Stimulated activated CD8-positive, alpha-beta memory T cell treated with anti-CD3 and anti-CD28 coated beads, Interleukin-12 subunit alpha, Interleukin-12 subunit beta, amount 100 ng/mL, for 1 hour (primary cell): ENCODE measurements at regions not wholly inside any gene's neighbourhood (a gene's known extent, or its start where the extent isn't known, plus 50 kb on each side); places are given as distances from the start of the nearest gene placed in this dataset.

Experiments
- DNase-seq: peaks from one replicate; pipeline ENCODE4 v3.0.0-alpha.2; 2020; ENCODE audit warnings: low read depth

DNA sequence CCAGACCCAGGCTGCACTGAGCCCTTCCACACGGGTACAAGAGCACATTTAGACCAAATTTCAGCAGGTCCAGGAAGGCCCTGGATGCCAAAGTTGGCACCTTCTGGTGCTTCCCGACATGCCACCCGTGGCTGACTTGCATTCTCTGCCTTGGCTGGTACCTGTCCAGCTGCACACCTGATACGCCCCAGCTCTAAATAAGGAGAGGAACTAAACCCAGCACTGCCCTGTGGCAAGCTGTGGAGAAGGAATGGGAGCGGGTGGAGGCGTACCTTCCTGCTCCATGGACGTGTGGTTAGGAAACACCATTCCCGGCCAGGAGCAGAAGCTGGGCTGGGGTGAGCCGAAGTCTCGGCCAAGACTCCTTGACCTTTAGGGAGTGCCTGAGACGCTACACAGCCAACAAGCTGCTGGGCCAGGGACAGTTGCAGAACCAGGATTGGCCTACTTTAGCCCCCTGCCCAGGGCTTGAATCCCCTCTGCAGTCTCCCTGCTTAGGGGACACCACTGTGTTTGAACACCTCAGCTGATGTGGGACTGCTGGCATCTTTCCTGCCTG, 86.5 kb upstream of the TAF1B start:
- no peak for DNase-seq

DNA sequence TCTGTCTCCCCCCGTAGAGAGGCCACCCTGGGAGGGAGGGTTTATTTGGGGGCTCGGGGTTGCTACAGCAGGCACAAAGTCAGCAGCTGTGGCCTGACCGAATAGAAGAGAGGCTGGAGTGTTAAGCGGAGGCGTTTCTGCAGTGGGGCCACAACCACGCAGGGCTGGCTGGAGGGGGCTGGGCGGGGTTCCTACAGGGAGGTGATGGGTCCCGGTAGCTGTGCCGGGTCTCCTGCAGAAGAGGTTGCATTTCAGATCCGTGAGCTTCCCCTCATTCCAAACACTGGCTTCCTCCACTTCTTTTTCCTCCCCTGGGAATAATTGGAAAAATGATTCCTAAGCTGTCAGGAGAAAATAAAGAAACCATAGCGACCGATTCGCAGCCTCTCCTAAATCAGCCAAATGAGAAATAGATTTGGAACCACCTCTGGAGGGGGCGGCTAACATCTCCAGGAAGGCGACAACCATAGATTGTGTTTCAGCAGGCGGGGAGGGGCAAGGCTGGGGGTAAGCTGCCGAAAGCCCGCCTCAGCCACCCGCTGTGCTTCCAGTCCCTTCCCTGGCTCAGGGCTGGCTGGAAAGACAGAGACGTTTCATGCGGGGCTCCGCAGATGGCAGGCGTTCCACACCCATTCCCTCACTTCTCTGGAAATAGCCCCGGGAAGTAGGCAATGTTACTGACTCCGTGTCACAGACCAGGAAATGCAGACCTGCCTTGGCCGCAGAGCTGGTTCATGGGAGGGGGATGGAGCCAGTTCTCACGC, 85.6 kb upstream of the TAF1B start:
- DNase-seq, result no peak

DNA sequence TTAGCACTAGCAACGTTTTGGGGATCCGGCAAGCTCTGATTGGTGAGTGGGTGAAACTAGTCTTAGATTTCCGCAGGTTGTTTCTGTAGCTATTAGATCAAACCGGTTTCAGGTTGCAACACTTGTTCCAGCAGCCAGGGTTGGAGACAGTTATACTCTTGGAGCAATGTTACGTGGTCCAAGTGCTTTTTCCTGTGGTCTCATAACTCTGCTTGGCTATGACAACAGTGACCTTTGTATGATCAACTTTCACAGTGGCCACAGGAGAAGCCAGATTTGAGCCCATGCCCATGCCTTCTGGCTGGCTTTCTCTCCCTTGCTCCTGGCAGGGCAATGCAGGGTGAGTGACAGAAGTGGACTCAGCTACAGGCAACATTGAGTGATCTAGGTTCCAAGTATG, 84.5 kb upstream of the TAF1B start:
- no peak for DNase-seq

DNA sequence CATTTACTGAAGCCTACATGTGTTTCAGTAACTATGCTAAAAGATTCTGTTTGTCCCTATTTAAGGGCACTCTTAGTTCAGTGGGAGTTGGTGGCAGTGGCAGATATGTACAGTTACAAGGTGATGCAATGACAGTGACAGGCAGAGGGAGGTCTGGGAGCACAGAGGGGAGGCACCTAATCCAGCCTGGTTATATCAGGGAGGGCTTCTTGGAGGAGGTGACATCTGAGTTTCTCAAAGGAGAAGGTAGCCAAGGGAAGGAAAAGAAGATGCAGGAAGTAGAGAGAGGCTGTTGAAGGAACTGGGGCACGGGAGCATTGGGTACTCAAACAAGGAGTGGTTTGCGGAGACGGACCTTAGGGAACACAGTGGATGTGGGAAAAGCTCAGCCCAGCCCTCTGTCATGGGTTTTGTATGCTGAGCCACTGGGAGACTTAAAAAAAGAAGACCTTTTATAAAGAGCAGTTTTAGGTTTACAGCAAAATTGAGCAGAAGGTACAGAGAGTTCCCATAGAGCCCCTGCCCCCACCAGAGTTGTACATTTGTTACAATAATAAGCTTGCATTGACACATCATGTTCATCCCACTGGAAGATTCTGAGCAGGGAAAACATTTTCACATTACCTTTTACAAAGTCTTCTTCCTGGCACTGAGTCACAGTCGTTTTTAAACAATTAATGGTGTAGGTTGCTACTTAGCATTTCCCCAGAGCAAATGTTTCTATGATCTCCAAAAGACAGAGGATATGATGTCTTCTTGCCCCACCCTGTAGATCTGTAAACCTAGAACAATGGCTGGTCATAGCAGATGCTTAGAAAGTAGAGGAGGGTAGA, 83.0 kb upstream of the TAF1B start:
- DNase-seq, result no peak

DNA sequence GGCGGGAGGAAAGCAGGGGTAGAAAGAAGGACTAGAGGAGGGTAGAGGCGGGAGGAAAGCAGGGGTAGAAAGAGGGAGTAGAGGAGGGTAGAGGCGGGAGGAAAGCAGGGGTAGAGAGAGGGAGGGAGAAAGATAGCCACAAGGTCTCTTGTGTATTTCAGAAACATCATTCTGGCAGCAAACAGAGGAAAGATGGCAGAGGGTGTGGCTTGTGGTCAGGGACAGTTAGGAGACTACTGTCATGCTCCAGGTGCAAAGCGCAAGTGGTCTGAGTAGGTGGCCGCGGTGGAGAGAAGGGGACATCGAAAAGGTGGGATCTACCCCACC, 82.4 kb upstream of the TAF1B start:
- DNase-seq, result no peak

DNA sequence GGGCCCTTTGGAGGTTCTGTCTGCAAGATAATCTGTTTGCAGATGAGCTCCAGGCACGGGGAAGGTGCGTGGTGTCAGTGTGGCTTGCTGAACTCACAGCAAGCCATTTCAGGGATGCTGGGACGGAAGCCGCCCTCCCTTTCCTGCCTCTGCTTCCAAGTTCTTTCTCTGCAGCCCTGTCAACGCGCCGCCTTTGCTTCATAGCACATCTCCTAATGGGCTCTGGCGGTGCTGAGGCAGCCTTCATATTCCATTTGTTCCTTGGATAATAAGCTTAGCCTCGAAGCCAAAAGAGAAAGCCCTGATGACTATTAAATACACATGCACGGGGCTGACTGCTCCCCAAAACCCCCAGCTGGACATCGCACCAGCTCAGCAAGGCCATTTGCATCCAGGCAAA, 81.7 kb upstream of the TAF1B start:
- no peak for DNase-seq

DNA sequence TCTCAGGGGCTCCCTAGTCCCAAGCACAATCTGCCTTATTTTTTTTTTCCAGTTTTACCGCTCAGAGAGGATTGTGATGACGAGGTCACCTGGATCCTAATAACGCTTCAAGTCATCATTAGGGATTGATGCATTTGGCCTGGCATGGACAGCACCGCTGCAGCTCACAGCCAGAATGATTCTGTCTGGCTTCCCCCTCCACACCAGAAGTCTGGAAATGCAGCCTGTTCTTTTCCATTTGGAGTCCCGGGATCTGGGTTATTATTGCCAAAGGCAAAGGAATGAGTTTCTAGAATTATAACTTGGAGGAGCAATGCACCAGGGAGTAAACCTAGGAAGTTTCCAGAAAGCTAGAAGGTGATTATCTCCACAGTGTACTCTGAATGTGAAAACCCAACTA, 81.1 kb upstream of the TAF1B start:
- DNase-seq, result no peak

DNA sequence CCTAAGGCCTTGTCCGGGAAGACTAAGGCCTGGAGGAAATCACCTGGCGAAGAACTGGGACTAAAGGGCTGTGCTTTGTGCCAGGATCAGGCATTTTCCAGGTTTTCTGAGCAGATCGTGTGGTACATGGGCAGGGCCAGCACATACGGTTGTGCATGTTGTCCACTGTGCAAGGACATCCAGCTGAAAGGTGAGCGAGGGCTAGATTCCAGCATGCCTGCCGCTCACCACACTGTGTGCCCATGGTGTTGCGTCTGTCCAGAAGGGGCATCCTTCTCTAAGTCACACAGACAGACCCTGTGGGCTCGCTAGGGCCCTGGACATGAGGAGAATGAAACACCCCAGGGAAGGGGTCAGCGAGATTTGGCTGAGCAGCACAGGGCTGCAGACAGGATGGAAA, 80.3 kb upstream of the TAF1B start:
- DNase-seq, result no peak

DNA sequence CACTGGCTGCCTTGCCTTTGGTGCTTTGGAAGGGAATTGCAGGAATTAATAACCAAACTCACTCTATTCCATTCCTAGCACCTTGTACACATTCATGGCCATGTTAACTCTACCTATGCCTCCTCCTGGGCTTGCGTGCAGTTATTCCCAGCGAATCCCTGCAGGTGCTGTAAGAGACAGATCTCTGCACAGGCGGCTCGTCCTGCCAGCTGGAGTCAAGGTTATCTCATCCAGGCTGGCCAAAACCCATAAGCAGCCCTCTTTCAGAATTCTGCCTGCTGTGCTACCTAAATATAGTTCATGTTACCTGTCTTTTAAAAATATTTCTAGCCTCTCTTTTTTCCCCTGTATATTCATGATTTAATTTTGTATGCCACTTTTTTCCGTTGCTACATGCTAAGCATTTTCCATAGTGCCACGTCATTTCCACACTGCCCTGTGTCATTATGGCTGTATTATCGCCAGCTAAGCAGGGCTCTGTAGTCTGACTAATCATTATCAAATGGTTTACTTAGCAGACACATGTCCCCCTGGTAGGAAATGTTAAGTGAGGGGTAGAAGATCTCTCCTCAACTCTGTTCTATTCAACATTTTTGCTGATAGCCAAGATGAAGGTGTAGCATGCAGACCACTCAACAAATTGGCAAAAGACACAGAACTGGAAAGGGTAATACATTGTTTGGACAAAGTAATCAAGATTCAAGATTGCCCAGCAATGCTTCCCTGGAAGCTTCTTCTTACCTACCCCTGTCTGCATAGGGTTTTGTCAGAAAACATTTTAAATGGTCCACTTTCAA, 79.7 kb upstream of the TAF1B start:
- DNase-seq, result no peak

DNA sequence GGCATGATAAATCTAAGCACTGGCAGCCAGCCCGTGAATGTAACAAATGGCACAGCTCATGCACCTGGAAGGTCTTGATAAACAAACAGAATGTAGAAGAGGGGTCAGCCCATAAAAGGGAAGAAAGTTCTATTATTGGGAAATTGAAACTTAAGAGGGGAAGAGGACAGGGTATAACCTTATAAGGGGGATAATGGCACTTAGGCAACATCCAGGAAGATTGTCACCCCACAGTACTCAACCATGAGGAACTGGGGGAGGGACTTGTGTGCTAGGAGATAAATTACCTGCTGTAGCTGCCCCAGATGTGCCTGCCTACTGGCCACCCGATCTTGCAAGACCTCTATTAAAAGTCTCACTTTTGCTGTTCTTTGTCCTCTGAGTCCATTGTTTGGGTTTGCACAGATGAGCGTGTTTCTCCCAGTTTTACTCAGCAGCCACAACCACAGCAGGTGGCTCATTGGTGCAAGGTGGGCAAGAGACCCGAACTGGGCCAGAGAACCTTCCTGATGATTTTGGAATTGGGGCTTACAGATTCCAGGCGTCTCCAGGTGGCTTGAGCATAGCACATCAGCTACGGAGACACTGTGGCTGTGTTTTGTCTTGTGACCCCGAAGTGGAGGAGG, 79.0 kb upstream of the TAF1B start:
- DNase-seq, result no peak

DNA sequence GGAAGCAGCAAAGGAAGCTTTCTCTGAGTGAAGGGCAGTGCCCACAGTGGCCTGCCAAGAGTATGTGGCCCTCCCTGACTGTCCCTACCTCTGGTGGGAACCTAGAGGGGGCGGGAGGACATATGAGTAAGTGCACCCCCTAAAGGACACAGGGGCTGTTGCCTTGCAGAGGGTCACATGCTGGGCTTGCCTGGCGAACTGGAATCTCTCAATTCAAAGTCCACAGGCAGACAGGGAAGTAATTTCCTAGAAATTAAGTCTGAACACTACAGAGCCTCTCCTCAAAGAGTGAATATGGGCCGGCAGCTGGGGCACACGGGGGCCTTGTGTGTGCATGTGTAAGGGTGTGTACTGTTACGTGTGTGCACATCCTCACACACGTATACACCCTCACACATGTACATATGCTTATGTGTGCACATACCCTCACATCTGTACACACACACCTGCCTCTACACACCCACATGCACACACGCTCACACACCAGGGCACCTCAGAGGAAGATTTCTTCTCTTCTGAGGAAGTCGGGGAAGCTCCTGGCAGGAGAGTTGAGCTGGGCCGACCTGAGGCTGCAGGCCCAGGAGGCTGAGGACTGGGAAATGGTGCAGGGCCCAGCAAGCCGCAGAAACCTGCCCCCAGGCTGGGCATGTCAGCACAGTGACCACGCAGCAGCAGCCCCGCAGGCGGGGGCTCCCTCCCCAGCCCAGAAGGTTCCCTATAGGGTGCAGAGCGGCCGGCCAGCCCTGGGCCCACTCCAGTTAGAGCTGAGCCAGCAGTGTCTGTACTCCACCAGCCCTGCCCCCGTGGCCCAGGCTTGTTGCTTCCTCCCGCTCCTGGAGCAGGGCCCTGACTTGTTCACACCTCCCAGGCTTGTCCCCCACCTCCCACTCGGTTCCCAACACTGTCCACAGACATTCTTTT, 77.4 kb upstream of the TAF1B start:
- DNase-seq, result no peak

DNA sequence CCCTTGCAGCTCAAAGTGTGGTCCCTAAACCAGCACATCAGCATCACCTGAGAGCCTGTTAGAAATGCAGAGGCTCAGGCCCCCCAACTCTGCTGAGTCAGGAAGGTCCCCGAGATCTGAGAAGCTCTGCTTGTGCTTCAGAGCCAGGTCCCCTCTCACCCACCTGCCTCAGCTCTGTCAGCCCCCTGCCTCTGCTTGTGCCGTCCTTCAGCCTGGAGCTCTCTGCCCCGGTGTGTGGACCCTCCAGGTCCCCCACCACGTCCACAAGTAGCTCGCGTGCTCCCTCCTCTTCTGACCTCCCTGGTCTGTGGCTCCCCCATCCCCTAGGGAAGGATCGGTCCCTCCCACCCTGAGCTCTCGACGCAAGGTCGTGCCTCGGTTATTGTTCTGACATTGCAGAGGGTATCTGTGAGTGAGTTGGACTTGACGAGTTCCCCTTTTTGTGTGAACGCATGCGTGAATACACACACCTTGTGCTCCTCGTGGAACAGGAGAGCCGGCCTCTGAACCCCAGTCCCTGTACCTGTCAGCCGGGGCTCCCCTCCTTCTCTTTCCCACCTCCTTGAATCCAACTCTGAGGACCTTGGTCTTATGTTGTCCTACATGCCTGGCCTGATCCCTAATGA, 75.5 kb upstream of the TAF1B start:
- no peak for DNase-seq

DNA sequence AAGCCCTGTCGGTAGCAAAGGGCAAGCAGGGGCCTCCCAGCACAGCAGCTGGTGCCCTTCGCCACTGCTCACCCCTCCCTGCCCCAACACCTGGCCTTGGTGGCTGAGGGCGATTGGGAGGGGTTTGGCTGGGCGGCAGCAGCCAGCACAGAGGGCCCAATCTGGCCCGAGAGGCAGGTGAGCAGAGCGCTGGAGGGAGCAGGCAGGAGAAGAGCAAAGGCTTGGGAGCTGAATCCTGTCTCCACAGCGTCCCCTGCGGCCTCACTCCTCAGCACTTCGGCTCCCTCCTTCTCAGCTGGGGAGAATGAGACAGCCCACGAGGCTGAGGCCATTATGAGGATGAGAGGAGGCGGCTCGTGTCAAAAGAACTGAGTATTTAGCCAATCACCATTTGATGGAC, 74.9 kb upstream of the TAF1B start:
- no peak for DNase-seq

DNA sequence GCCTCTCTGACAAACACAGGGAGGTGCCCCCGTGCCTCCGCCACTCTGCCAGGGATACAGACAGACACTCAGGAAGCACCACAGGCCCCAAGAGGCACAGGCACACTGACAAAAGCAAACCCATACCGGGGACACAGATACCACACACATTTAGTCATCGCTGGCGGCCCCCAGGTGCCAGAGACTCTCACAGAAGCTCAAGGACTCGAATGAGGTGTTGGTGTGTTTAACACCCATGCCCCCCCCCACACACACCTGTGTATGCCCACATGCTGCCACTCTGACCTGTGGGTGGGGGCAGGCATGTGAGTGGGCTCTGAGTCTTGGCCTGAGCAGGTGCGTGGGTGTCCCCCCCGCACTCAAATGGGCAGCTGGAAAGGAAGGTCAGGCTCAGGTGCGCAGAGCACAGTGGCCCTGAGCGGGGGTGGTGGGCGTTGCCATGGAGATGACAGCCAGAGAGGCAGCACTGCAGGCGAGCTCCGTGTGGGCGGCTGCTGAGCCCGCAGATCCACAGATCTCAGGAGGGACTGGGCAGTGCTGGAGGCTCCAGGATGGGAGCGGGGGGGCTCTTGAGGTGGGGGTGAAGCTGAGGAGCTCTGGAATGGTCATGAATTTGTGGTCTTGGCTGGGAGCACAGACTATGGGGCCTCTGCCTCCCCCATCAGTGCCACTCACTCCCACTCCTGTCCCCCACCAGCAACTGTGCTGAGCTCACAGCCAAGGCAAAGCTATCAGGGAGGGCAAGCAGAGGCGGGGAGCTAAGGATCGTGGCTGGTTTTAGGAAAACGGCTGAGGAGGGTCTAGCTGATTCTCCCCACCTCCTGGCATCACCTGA, 73.9 kb upstream of the TAF1B start:
- DNase-seq, result no peak

DNA sequence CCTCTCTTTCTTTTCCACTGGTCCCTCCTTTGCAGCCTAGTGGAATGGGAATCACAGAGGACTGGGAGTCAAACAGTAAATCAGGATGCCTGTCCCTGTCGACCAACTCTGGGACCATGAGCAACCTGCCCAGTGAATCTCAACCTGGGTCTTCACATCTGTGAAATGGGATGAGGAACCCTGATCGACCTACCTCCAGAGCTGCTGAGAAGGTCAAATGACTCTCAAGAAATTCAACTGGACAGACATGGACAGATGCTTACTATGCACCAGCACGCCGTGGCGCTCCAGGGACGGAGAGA, 73.3 kb upstream of the TAF1B start:
- no peak for DNase-seq

DNA sequence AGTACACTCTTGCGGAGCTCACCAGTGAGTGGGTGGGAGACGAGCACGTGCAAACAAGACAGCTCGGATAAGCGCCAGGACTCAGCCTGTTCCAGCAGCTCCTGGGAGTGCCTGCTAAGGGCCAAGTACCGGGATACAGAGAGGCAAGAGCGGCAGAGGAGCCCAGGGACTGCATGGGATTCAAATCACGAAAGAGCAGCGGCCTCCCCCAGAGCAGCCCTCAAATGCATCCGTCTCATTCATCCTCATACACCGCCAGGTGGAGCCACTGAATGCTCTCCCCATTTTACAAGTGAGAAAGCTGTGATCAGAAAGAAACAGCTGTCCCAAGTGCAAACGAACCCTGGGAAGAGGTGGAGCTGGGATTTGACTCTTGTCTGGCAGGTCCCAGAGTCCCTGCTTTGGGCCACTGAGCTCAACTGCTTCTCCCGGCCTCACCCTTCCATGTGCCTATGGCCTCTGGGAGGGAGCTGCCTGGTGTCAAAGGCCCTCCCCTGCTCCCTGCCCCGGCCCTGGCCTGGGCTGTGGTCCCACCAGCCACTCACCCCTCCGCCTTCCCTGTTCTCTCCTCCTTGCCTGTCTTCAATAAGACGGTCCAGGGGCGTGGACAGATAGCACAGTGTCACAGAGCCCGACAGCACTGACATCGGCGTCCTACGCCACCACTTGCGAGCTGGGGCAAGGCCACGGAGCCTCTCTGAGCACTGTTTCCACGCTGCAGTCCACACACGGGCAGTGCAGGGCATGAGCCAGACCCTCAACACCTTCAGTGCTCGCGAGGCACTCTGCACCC, 72.8 kb upstream of the TAF1B start:
- no peak for DNase-seq

DNA sequence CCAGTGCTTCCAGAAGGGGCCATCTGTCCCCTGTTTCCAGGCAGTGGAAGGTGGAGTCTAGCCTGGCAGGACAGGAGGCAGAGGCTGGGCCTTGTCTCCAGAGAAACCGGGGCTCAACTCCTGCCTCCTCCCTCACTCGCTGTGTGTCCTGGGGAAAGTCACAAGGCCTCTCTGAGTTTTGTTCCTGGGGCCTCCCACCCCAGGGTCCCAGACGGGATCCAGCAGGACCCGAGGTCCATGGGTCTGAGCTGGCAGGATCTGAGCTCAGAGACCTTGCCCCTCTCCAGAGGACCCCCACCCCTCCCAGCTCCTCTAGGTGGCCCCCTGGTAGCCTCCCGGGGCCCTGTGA, 72.2 kb upstream of the TAF1B start:
- DNase-seq, result no peak

DNA sequence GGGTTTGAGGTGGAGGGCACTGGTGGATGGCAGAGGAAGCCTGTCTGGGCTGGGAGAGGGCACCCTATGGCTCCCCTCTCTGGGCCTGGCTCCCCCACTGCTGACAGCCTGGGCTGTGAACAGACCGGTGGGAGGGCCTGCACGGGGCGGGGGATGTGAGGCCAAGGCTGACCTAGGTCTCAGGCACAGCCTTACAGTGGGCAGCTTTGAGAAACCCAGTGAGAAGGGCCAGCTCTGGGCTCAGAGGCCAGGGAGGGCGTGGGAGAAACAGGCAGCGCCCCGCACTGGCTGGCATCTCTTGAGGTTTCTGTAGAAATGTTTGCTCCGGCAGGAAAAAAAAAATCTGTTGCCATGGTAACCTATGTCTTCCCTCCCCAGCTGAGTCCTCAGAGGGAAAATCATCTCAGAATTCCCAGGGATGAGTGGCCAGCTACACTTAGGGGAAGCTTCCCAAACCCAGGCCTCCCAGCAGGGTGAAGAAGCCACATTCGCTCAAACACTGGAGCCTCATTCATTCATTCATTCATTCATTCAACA, 71.7 kb upstream of the TAF1B start:
- DNase-seq, result no peak
